NCI-H187 (cell line): ENCODE measurements at regions not wholly inside any gene's neighbourhood (a gene's known extent, or its start where the extent isn't known, plus 50 kb on each side); places are given as distances from the start of the nearest gene placed in this dataset.

Source experiments
- DNase-seq, 2 experiments: peaks; one replicate each; lab custom pipeline; 2025; lab: John Stamatoyannopoulos, UW

- DNase-seq: no peak
Observed at GRCh38 chr12:116402163-116402939, 124.9 kb upstream of the MED13L start.

- DNase-seq: no peak
Observed at GRCh38 chr12:116403546-116403945, 126.1 kb upstream of the MED13L start.

GRCh38 chr12:116404247-116404646, 126.8 kb upstream of the MED13L start:
- DNase-seq: no peak

- DNase-seq: no peak
Observed at GRCh38 chr12:116404913-116405611, 127.6 kb upstream of the MED13L start.

- peak; percentile 64 to 91 for DNase-seq
Observed at GRCh38 chr12:116406529-116406928, 129.0 kb upstream of the MED13L start.

GRCh38 chr12:116408489-116409250, 131.2 kb upstream of the MED13L start:
- DNase-seq: no peak

- DNase-seq: no peak
Observed at GRCh38 chr12:116411977-116412376, 134.5 kb upstream of the MED13L start.

GRCh38 chr12:116414891-116415290, 137.4 kb upstream of the MED13L start:
- no peak for DNase-seq

- DNase-seq: no peak
Observed at GRCh38 chr12:116415408-116416108, 138.1 kb upstream of the MED13L start.

GRCh38 chr12:116416166-116416565, 138.7 kb upstream of the MED13L start:
- no peak for DNase-seq

- no peak for DNase-seq
Observed at GRCh38 chr12:116418551-116418950, 140.6 kb upstream of the MAP1LC3B2 start.

GRCh38 chr12:116420227-116420880, 138.8 kb upstream of the MAP1LC3B2 start:
- DNase-seq: peak; percentile 54 to 60

GRCh38 chr12:116421785-116422538, 137.2 kb upstream of the MAP1LC3B2 start:
- no peak for DNase-seq

- DNase-seq: no peak
Observed at GRCh38 chr12:116423094-116423493, 136.1 kb upstream of the MAP1LC3B2 start.

- no peak for DNase-seq
Observed at GRCh38 chr12:116425256-116426193, 133.7 kb upstream of the MAP1LC3B2 start.

- no peak for DNase-seq
Observed at GRCh38 chr12:116426391-116427136, 132.6 kb upstream of the MAP1LC3B2 start.

GRCh38 chr12:116427200-116427930, 131.8 kb upstream of the MAP1LC3B2 start:
- no peak for DNase-seq

GRCh38 chr12:116429826-116430360, 129.3 kb upstream of the MAP1LC3B2 start:
- DNase-seq: no peak
